Parathyroid adenoma (tissue), 2 donors: ENCODE measurements at regions not wholly inside any gene's neighbourhood (a gene's known extent, or its start where the extent isn't known, plus 50 kb on each side); places are given as distances from the start of the nearest gene placed in this dataset.

Experiments
- H2AFZ ChIP-seq: fragments of 300-600 bp; sonication (generic); one replicate; pipeline ENCODE4 v1.7.0; 2017; ENCODE audit warnings: antibody characterized with exemption, mild to moderate bottlenecking
- H3K27ac ChIP-seq: fragments of 300-600 bp; sonication (generic); one replicate; pipeline ENCODE4 v1.7.0; 2017
- H3K27me3 ChIP-seq: fragments of 300-600 bp; sonication (generic); one replicate; pipeline ENCODE4 v1.7.0; 2017; ENCODE audit warnings: low read length; ENCODE audit not compliant: control insufficient read depth, insufficient read depth
- H3K36me3 ChIP-seq: fragments of 300-600 bp; sonication (generic); one replicate; pipeline ENCODE4 v1.7.0; 2017; ENCODE audit warnings: low read length; ENCODE audit not compliant: control insufficient read depth, insufficient read depth
- H3K4me1 ChIP-seq: fragments of 300-600 bp; sonication (generic); one replicate; pipeline ENCODE4 v1.7.0; 2017; ENCODE audit warnings: control low read depth
- H3K4me2 ChIP-seq: fragments of 300-600 bp; sonication (generic); one replicate; pipeline ENCODE4 v1.7.0; 2017; ENCODE audit warnings: low read length
- H3K4me3 ChIP-seq: fragments of 300-600 bp; sonication (generic); one replicate; pipeline ENCODE4 v1.7.0; 2017; ENCODE audit warnings: low read depth, low read length
- H3K79me2 ChIP-seq: fragments of 300-600 bp; sonication (generic); one replicate; pipeline ENCODE4 v1.7.0; 2017; ENCODE audit warnings: control low read depth
- H3K9ac ChIP-seq: fragments of 300-600 bp; sonication (generic); one replicate; pipeline ENCODE4 v1.7.0; 2017; ENCODE audit warnings: mild to moderate bottlenecking
- H3K9me3 ChIP-seq: fragments of 300-600 bp; sonication (generic); one replicate; pipeline ENCODE4 v1.7.0; 2017; ENCODE audit warnings: low read length; ENCODE audit not compliant: control insufficient read depth
- CTCF ChIP-seq: fragments of 300-600 bp; sonication (generic); IDR thresholded peaks from one replicate; pipeline ENCODE4 v1.7.0; 2017; ENCODE audit warnings: antibody characterized with exemption, mild to moderate bottlenecking
- donor health status: primary hyperparathyroidism.

- Histone ChIP-seq H3K36me3 (no peaks in the 10 kb centered on the region), H3K79me2 (no peaks in the 10 kb centered on the region), H3K4me2 (no peak overlapping the region), H2AFZ (no peak overlapping the region), H3K27me3 (no peaks in the 10 kb centered on the region), H3K27ac (no peak overlapping the region), H3K4me1 (no peaks in the 10 kb centered on the region), H3K4me3 (no peak overlapping the region), H3K9me3 (no peaks in the 10 kb centered on the region), H3K9ac (no peak overlapping the region)
- no peak for TF ChIP-seq CTCF
Measured at GRCh38 chr2:37857575-37858399, 67.3 kb upstream of the RMDN2 start.

- no peaks in the 10 kb centered on the region for H3K4me1 ChIP-seq
- H3K79me2 ChIP-seq: no peaks in the 10 kb centered on the region
- no peaks in the 10 kb centered on the region for H3K36me3 ChIP-seq
- H3K4me3 ChIP-seq: no peak overlapping the region
- H3K27ac ChIP-seq: no peak overlapping the region
- no peak overlapping the region for H3K4me2 ChIP-seq
- no peak overlapping the region for H2AFZ ChIP-seq
- no peaks in the 10 kb centered on the region for H3K9me3 ChIP-seq
- H3K9ac ChIP-seq: no peak overlapping the region
- no peak for TF ChIP-seq CTCF
- no peaks in the 10 kb centered on the region for H3K27me3 ChIP-seq
Measured at GRCh38 chr2:37858400-37858711, 66.7 kb upstream of the RMDN2 start.

GRCh38 chr2:37858725-37859267 lies 66.3 kb upstream of the RMDN2 start:
- no peak overlapping the region for H3K4me3 ChIP-seq

GRCh38 chr2:37862620-37863019 lies 62.5 kb upstream of the RMDN2 start:
- TF ChIP-seq CTCF: no peak
- Histone ChIP-seq H3K27ac (no peak overlapping the region), H3K79me2 (no peaks in the 10 kb centered on the region), H3K27me3 (no peaks in the 10 kb centered on the region), H3K9ac (no peak overlapping the region), H2AFZ (no peak overlapping the region), H3K4me1 (no peaks in the 10 kb centered on the region), H3K4me3 (no peak overlapping the region), H3K9me3 (no peaks in the 10 kb centered on the region), H3K4me2 (no peak overlapping the region), H3K36me3 (no peaks in the 10 kb centered on the region)

More at GRCh38 chr2:37858725-37859267, 66.3 kb upstream of the RMDN2 start:
- H3K27me3 ChIP-seq: no peaks in the 10 kb centered on the region
- H3K27ac ChIP-seq: no peak overlapping the region
- H3K9ac ChIP-seq: no peak overlapping the region
- no peaks in the 10 kb centered on the region for H3K79me2 ChIP-seq
- no peaks in the 10 kb centered on the region for H3K9me3 ChIP-seq
- no peaks in the 10 kb centered on the region for H3K36me3 ChIP-seq
- no peak overlapping the region for H2AFZ ChIP-seq
- TF ChIP-seq CTCF: no peak
- H3K4me2 ChIP-seq: no peak overlapping the region
- H3K4me1 ChIP-seq: no peaks in the 10 kb centered on the region

GRCh38 chr2:37864217-37864616 lies 60.9 kb upstream of the RMDN2 start:
- Histone ChIP-seq H3K4me1 (no peaks in the 10 kb centered on the region), H2AFZ (no peak overlapping the region), H3K4me2 (no peak overlapping the region), H3K4me3 (no peak overlapping the region), H3K9ac (no peak overlapping the region), H3K79me2 (no peaks in the 10 kb centered on the region), H3K27me3 (no peaks in the 10 kb centered on the region), H3K27ac (no peak overlapping the region), H3K36me3 (no peaks in the 10 kb centered on the region), H3K9me3 (no peaks in the 10 kb centered on the region)
- no peak for TF ChIP-seq CTCF
